ENCODE measurements at regions not wholly inside any gene's neighbourhood (a gene's known extent, or its start where the extent isn't known, plus 50 kb on each side); places are given as distances from the start of the nearest gene placed in this dataset.

DNA sequence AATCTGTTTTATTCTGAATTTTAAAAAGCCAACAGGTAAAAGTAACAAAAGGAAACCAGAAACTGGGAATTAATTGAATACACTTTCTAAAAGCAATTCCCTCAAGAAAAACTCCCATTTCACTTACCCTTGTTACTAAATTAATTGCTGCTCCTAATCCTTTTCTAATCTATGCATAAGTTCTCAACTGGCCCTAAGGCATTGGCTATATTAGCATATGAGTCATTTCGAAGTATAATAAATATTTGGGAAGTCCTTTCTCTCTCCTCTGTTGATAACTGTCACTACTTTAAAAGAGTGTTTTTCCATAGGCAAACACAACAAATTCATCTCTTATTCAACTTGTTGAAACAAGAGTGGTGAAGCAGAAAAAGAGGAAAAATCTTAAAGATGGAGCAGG, 486.5 kb upstream of the HTR2C start:
- no peak for TF ChIP-seq CEBPB (IDR thresholded peaks at IDR 0.05; ENCODE audit: low read depth, low read length)
- TF ChIP-seq CTCF (IDR thresholded peaks at IDR 0.05; ENCODE audit: control extremely low read depth in 1 of 3, insufficient read depth in 1 of 3, low read depth in 1 of 3, low read length in 3 of 3): no peak
- no peak for TF ChIP-seq EZH2 (IDR thresholded peaks at IDR 0.05; ENCODE audit: low read depth, low read length, severe bottlenecking)
- no peak for TF ChIP-seq POLR2AphosphoS5 (IDR thresholded peaks at IDR 0.05; ENCODE audit: low read depth, low read length)
